Right lobe of liver (tissue), 6 donors: ENCODE measurements at regions not wholly inside any gene's neighbourhood (a gene's known extent, or its start where the extent isn't known, plus 50 kb on each side); places are given as distances from the start of the nearest gene placed in this dataset.

Experiments used
- ATAC-seq, 4 donors: fragments of 200-7000 bp; cut with Tn5 transposase; one replicate each; pipeline ENCODE4 v1.9.1; 2020; ENCODE audit warnings: mild to moderate bottlenecking in 4 of 4, moderate library complexity in 4 of 4
- DNase-seq, 3 donors: peaks; one replicate each; pipeline ENCODE4 v3.0.0-alpha.2; 2020
- H3K27ac ChIP-seq, 3 donors: fragments of 200-600 bp; one replicate each; pipeline ENCODE4 v1.8.0; 2022
- H3K27me3 ChIP-seq, 2 donors: fragments of 200-600 bp; one replicate each; pipeline ENCODE4 v1.8.0; 2022
- H3K36me3 ChIP-seq, 4 donors: fragments of 200-600 bp; sonication (generic) in 1 of 4; one replicate each; pipeline versions ENCODE4 v1.5.1 to v1.8.0; 2017 to 2022; ENCODE audit warnings: control low read depth in 1 of 4
- H3K4me1 ChIP-seq, 4 donors: fragments of 200-600 bp; sonication (generic) in 1 of 4; one replicate each; pipeline versions ENCODE4 v1.5.1 to v1.8.0; 2017 to 2022; ENCODE audit warnings: control low read depth in 1 of 4
- H3K4me3 ChIP-seq, 3 donors: fragments of 200-600 bp; one replicate each; pipeline ENCODE4 v1.8.0; 2022
- H3K9me3 ChIP-seq, 4 donors: fragments of 200-600 bp; sonication (generic) in 1 of 4; one replicate each; pipeline versions ENCODE4 v1.5.1 to v1.8.0; 2017 to 2022; ENCODE audit warnings: control low read depth in 1 of 4
- CTCF ChIP-seq, 4 donors: fragments of 200-600 bp in 3 of 4; fragments of 450-650 bp in 1 of 4; IDR thresholded peaks; one replicate each; pipeline versions ENCODE4 v1.5.1 to v1.8.0; 2016 to 2022; ENCODE audit warnings: antibody characterized with exemption in 4 of 4, mild to moderate bottlenecking in 2 of 4
- POLR2A ChIP-seq: fragments of 450-650 bp; IDR thresholded peaks from one replicate; pipeline ENCODE4 v1.6.1; 2017; ENCODE audit warnings: antibody characterized with exemption, mild to moderate bottlenecking
- WGBS: methylation state at CpG from one replicate; pipeline ENCODE4 v1.1.6; 2018; ENCODE audit warnings: low coverage, low lambda C conversion rate; ENCODE audit not compliant: insufficient coverage; ENCODE audit errors: missing lambda C conversion rate; 5-methylcytosine and 5-hydroxymethylcytosine counted together
- intact Hi-C, 2 donors: fragments of 100-400 bp; cut with DNase I; formaldehyde crosslinking; loops; one replicate each; pipeline versions ENCODE4 v1.11.2 to v1.14.1; 2022
- donor health status: DM: no; HTN: yes; CAD: no.
- donor health status: DM: no; HTN: no; CAD: no.
- donor health status: DM: no; HTN: no; CAD: no.
- donor health status: DM: no; HTN: yes; CAD: no.
- donor health status: DM: no; HTN: yes; CAD: no.

DNA sequence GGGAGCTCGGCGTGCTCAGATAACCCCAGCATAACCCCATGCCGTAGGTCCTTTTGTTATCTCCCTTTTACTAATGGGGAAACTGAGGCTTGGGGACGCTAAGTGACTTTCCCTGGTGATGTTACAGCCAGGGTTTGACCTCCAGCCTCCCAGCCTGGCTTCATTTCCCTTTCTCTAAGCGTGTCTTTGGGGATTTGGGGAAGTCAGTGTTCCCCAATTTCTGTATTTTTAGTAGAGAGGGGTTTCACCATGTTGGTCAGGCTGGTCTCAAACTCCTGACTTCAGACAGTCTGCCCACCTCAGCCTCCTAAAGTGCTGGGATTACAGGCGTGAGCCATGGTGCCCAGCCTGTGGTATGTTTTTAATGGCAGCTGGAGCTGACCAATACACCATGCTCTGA lies 85.4 kb downstream of the PHETA1 start:
- intact Hi-C loops: no loop called here
- no peaks in the 10 kb centered on the region for H3K27me3 ChIP-seq
- TF ChIP-seq CTCF (IDR thresholded peaks at IDR 0.05) (no peak), POLR2A (no peak)
- no peak overlapping the region for H3K4me3 ChIP-seq
- H3K9me3 ChIP-seq: no peaks in the 10 kb centered on the region
- DNase-seq (no peak), ATAC-seq (no peak)
- H3K27ac ChIP-seq: no peak overlapping the region
- no peaks in the 10 kb centered on the region for H3K4me1 ChIP-seq
- 89% methylated on average over 5 of the region's 6 CpGs for WGBS
- no peaks in the 10 kb centered on the region for H3K36me3 ChIP-seq

DNA sequence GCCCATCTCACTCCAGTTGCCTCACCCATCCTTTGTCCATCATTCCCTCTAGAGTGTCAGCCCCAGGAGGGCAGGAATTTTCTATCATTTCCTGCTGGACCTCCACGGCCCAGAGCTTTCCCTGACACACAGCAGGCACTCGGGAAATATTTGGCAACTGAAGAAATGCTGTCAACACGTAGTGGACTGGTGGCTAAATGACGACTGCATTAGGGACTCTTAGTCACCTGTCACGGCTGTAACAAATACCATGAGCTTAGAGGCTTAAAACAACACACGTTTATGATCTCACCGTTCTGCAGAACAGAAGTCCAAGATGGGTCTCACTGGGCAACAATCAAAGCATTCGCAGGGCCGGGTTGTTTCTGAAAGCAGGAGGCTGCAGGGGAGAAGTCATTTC lies 91.3 kb downstream of the PHETA1 start:
- ATAC-seq: no peak
- Histone ChIP-seq H3K27ac (no peak overlapping the region), H3K36me3 (peaks cover 0 to 3% (median 0%) of the 10 kb centered on the region in 4 donors), H3K4me3 (no peak overlapping the region), H3K27me3 (no peaks in the 10 kb centered on the region), H3K4me1 (no peaks in the 10 kb centered on the region), H3K9me3 (no peaks in the 10 kb centered on the region)
- no peak for TF ChIP-seq POLR2A
- TF ChIP-seq CTCF (IDR thresholded peaks at IDR 0.05): no peak
- no peak for DNase-seq
- 70% methylated on average over 8 of the region's 9 CpGs for WGBS
- intact Hi-C loops: no loop called here

DNA sequence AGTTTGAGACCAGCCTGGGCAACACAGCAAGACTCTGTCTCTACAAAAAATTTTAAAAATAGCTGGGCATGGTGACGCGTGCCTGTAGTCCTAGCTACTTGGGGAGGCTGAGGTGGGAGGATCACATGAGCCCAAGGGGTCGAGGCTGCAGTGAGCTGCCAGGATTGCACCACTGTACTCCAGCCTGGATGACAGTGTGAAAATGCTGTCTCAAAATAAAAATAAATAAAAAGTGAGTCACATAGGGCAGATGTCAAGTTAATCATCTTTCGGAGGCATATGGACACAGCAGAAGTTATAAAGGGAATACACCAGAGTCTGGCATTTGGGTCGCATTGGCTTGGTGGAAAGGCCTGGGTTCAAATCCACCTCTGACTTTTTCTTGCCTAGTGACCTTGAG lies 92.7 kb downstream of the PHETA1 start:
- Histone ChIP-seq H3K4me3 (no peak overlapping the region), H3K27me3 (no peaks in the 10 kb centered on the region), H3K4me1 (no peaks in the 10 kb centered on the region), H3K36me3 (peaks cover 0 to 3% (median 0%) of the 10 kb centered on the region in 4 donors), H3K9me3 (no peaks in the 10 kb centered on the region), H3K27ac (no peak overlapping the region)
- ATAC-seq (peak in 1 of 4 donors; percentile 22), DNase-seq (no peak)
- TF ChIP-seq CTCF (IDR thresholded peaks at IDR 0.05) (no peak), POLR2A (no peak)
- intact Hi-C loops: no loop called here
- 83% methylated on average over 4 of the region's 5 CpGs for WGBS

GRCh38 chr12:111275308-111275707 lies 93.6 kb downstream of the PHETA1 start:
- DNase-seq (no peak), ATAC-seq (peak in 1 of 4 donors; percentile 22)
- Histone ChIP-seq H3K9me3 (no peaks in the 10 kb centered on the region), H3K4me3 (no peak overlapping the region), H3K27ac (no peak overlapping the region), H3K36me3 (peaks cover 0 to 3% (median 0%) of the 10 kb centered on the region in 4 donors), H3K4me1 (no peaks in the 10 kb centered on the region), H3K27me3 (no peaks in the 10 kb centered on the region)
- no peak for TF ChIP-seq POLR2A
- TF ChIP-seq CTCF (IDR thresholded peaks at IDR 0.05): no peak
- intact Hi-C loops: no loop called here
- 80% methylated on average over 2 of the region's 10 CpGs for WGBS

GRCh38 chr12:111274777-111275176 lies 94.1 kb downstream of the PHETA1 start:
- no peak for TF ChIP-seq POLR2A
- peak in 3 of 4 donors; percentile 12 to 21 (median 20) for TF ChIP-seq CTCF (IDR thresholded peaks at IDR 0.05)
- DNase-seq (no peak), ATAC-seq (no peak)
- 55% methylated on average over 3 of the region's 4 CpGs for WGBS
- H3K27ac ChIP-seq: no peak overlapping the region
- no peaks in the 10 kb centered on the region for H3K9me3 ChIP-seq
- no peak overlapping the region for H3K4me3 ChIP-seq
- H3K27me3 ChIP-seq: no peaks in the 10 kb centered on the region
- H3K4me1 ChIP-seq: no peaks in the 10 kb centered on the region
- H3K36me3 ChIP-seq: peaks cover 0 to 3% (median 0%) of the 10 kb centered on the region in 4 donors
- intact Hi-C loops: no loop called here
